Vagina (tissue), 2 donors: ENCODE measurements at regions not wholly inside any gene's neighbourhood (a gene's known extent, or its start where the extent isn't known, plus 50 kb on each side); places are given as distances from the start of the nearest gene placed in this dataset.
"Not testable (repeated sequence)": the region's sequence is repeated elsewhere in the genome, so short reads cannot be mapped to it uniquely, and the experiment has no call there.

ENCODE experiments used
- DNase-seq, 2 donors: peaks; one replicate each; pipeline ENCODE4 v3.0.0-alpha.2; 2017; ENCODE audit errors: extremely low spot score in 2 of 2
- H3K27ac ChIP-seq: fragments of 200-600 bp; sonication (generic); one replicate; pipeline ENCODE4 v1.5.1; 2019
- H3K27me3 ChIP-seq: fragments of 200-600 bp; sonication (generic); one replicate; pipeline ENCODE4 v1.5.1; 2019
- H3K36me3 ChIP-seq, 2 donors: fragments of 200-600 bp; sonication (generic); one replicate each; pipeline ENCODE4 v1.5.1; 2017 to 2019
- H3K4me1 ChIP-seq: fragments of 200-600 bp; sonication (generic); one replicate; pipeline ENCODE4 v1.5.1; 2019
- H3K4me3 ChIP-seq, 2 donors: fragments of 200-600 bp; sonication (generic); 1 replicate in 1 of 2; 2 replicates in 1 of 2; pipeline ENCODE4 v1.5.1; 2016 to 2019
- H3K9me3 ChIP-seq: fragments of 200-600 bp; sonication (generic); one replicate; pipeline ENCODE4 v1.5.1; 2019
- POLR2A ChIP-seq, 2 donors: fragments of 450-650 bp; IDR thresholded peaks; one replicate each; pipeline ENCODE4 v1.6.1; 2017; ENCODE audit warnings: antibody characterized with exemption in 2 of 2, mild to moderate bottlenecking in 2 of 2, moderate library complexity in 2 of 2
- POLR2AphosphoS5 ChIP-seq, 2 donors: sonication (generic); formaldehyde crosslinking; IDR thresholded peaks; one replicate each; pipeline ENCODE4 v1.9.0; 2017; ENCODE audit warnings: antibody characterized with exemption in 2 of 2, mild to moderate bottlenecking in 2 of 2, low read depth in 1 of 2; ENCODE audit not compliant: insufficient read depth in 1 of 2
- intact Hi-C: fragments of 100-400 bp; cut with DNase I; formaldehyde crosslinking; loops from one replicate; pipeline ENCODE4 v1.15.1; 2023
- TF ChIP-seq, protein P1 (sequence below), 3 experiments: fragments of 450-650 bp in 2 of 3; fragments of 200-600 bp in 1 of 3; sonication (generic) in 1 of 3; IDR thresholded peaks; one replicate each; pipeline ENCODE4 v1.5.1; 2017 to 2019; ENCODE audit warnings: antibody characterized with exemption in 3 of 3, mild to moderate bottlenecking in 2 of 3, moderate library complexity in 2 of 3

DNA sequence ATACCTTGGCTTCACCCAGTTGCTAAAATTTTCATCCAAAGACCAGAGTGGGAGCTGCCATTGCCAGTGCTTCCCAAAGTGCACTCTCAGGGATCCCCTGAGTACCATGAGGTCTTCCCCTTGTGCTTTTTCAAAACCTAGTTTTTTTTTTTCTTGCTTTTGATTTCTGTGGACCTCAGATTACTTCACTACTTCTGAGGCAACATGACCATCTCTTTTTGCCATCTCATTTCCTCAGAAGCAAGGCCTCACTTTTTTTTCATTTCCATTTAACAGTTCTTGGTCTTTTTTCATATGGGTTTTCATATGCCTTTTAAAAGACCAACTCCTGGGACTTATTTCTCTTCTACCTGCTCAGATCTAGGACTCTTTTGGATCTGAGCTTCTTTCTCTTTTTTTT lies 64.1 kb upstream of the MMS22L start:
- intact Hi-C loops, result no loop called here
- TF ChIP-seq, protein P1, sequence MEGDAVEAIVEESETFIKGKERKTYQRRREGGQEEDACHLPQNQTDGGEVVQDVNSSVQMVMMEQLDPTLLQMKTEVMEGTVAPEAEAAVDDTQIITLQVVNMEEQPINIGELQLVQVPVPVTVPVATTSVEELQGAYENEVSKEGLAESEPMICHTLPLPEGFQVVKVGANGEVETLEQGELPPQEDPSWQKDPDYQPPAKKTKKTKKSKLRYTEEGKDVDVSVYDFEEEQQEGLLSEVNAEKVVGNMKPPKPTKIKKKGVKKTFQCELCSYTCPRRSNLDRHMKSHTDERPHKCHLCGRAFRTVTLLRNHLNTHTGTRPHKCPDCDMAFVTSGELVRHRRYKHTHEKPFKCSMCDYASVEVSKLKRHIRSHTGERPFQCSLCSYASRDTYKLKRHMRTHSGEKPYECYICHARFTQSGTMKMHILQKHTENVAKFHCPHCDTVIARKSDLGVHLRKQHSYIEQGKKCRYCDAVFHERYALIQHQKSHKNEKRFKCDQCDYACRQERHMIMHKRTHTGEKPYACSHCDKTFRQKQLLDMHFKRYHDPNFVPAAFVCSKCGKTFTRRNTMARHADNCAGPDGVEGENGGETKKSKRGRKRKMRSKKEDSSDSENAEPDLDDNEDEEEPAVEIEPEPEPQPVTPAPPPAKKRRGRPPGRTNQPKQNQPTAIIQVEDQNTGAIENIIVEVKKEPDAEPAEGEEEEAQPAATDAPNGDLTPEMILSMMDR (IDR thresholded peaks at IDR 0.05), result no peak
- TF ChIP-seq POLR2A (IDR thresholded peaks at IDR 0.05) (no peak), POLR2AphosphoS5 (IDR thresholded peaks at IDR 0.05; ENCODE audit: insufficient read depth in 1 of 2, low read depth in 1 of 2) (no peak)

DNA sequence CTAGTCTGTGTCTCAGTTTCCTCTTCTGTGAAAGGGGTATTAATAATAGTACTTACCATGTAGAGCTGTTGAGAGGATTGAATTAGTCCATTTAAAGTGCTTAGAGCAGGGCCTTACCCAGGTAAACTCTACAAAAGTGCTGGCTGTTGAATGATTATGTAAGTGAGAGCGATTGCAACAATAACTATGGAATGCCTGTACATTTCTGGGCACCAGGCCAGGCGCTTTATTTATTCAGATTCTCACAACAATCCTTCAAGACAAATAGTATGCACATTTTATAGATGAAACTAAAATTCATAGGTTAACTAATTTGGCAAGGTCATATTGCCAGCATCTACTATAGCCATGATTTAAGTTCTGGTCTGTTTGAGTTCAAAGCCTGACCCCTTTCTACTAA lies 78.3 kb upstream of the MMS22L start:
- H3K4me3 ChIP-seq, result no peak overlapping the region
- intact Hi-C loops, result no loop called here
- TF ChIP-seq POLR2A (IDR thresholded peaks at IDR 0.05) (no peak), POLR2AphosphoS5 (IDR thresholded peaks at IDR 0.05; ENCODE audit: insufficient read depth in 1 of 2, low read depth in 1 of 2) (no peak)
- TF ChIP-seq, protein P1 (IDR thresholded peaks at IDR 0.05), result no peak
- H3K9me3 ChIP-seq, result no peaks in the 10 kb centered on the region
- no peaks in the 10 kb centered on the region for H3K36me3 ChIP-seq
- no peaks in the 10 kb centered on the region for H3K27me3 ChIP-seq
- no peaks in the 10 kb centered on the region for H3K4me1 ChIP-seq
- no peak for DNase-seq
- no peak overlapping the region for H3K27ac ChIP-seq

More for the DNA sequence above, 64.1 kb upstream of the MMS22L start:
- no peaks in the 10 kb centered on the region for H3K27me3 ChIP-seq
- no peak overlapping the region for H3K27ac ChIP-seq
- H3K36me3 ChIP-seq, result no peaks in the 10 kb centered on the region
- H3K4me3 ChIP-seq, result no peak overlapping the region
- H3K9me3 ChIP-seq, result no peaks in the 10 kb centered on the region
- no peaks in the 10 kb centered on the region for H3K4me1 ChIP-seq
- DNase-seq, result no peak

DNA sequence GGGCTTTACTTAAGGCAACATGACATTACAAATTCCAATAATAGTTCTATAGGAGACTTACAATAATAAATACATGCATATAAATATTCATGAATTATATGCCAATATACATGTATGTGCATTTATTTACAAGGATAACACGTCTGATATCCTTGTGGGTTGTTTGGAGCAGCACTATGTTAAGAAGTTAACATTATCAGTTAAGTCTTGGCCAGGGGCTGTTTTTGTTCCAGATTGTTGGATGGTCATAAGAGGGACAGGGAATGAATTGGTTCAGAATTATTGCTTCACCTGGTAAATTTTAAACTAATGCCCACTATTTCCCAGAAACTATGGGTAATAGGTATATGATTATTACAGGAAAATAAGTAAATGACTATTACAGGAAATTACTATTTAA lies 81.3 kb upstream of the MMS22L start:
- H3K4me1 ChIP-seq, result no peaks in the 10 kb centered on the region
- H3K36me3 ChIP-seq, result no peaks in the 10 kb centered on the region
- no peaks in the 10 kb centered on the region for H3K27me3 ChIP-seq
- H3K4me3 ChIP-seq, result no peak overlapping the region
- H3K9me3 ChIP-seq, result no peaks in the 10 kb centered on the region
- intact Hi-C loops, result no loop called here
- TF ChIP-seq, protein P1 (IDR thresholded peaks at IDR 0.05), result no peak
- TF ChIP-seq POLR2A (IDR thresholded peaks at IDR 0.05) (no peak), POLR2AphosphoS5 (IDR thresholded peaks at IDR 0.05; ENCODE audit: insufficient read depth in 1 of 2, low read depth in 1 of 2) (no peak)
- H3K27ac ChIP-seq, result no peak overlapping the region
- no peak for DNase-seq

DNA sequence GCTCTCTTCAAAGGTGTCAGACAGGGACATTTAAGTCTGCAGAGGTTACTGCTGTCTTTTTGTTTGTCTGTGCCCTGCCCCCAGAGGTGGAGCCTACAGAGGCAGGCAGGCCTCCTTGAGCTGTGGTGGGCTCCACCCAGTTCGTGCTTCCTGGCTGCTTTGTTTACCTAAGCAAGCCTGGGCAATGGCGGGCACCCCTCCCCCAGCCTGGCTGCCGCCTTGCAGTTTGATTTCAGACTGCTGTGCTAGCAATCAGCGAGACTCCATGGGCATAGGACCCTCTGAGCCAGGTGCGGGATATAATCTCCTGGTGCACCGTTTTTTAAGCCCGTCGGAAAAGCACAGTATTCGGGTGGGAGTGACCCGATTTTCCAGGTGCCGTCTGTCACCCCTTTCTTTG lies 99.1 kb upstream of the MMS22L start:
- H3K4me3 ChIP-seq, H3K4me1 ChIP-seq, H3K36me3 ChIP-seq, DNase-seq, H3K27ac ChIP-seq, H3K27me3 ChIP-seq, intact Hi-C loops, H3K9me3 ChIP-seq: not testable (repeated sequence)

DNA sequence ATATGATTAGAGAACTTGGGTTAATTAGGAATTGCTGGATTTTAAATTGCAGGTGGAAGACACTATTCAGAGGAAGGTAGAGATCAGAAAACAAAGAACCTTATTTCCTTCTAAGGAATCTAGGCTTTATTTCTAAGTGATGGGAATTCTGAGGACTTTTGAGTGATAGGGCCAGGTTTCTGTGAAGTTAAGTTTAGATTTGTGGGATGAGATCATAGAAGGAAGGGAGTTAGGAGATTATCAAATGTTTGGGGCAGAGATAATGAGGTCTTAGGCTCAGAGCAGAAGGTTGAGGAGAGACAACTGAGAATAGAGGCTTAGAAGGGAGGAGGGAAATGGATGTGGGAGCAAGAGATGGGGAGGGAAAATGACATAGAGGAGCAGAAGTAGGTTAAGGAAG lies 109.7 kb upstream of the MMS22L start:
- no peak for DNase-seq
- no peak for TF ChIP-seq POLR2AphosphoS5 (IDR thresholded peaks at IDR 0.05; ENCODE audit: insufficient read depth in 1 of 2, low read depth in 1 of 2)
- TF ChIP-seq, protein P1 (IDR thresholded peaks at IDR 0.05), result no peak
- TF ChIP-seq POLR2A (IDR thresholded peaks at IDR 0.05), result no peak
- intact Hi-C loops, result no loop called here
- Histone ChIP-seq H3K4me3 (no peak overlapping the region), H3K36me3 (no peaks in the 10 kb centered on the region), H3K4me1 (no peaks in the 10 kb centered on the region), H3K27me3 (no peaks in the 10 kb centered on the region), H3K9me3 (no peaks in the 10 kb centered on the region), H3K27ac (no peak overlapping the region)
